ENCODE measurements at regions not wholly inside any gene's neighbourhood (a gene's known extent, or its start where the extent isn't known, plus 50 kb on each side); places are given as distances from the start of the nearest gene placed in this dataset.

- TF ChIP-seq CTCF (IDR thresholded peaks at IDR 0.05), result no peak
- no peak for TF ChIP-seq POLR2A (IDR thresholded peaks at IDR 0.05)
Observed at GRCh38 chr7:86190351-86190750, 453.4 kb upstream of the GRM3 start.

All from lower leg skin (tissue), 3 donors.